ENCODE measurements at regions not wholly inside any gene's neighbourhood (a gene's known extent, or its start where the extent isn't known, plus 50 kb on each side); places are given as distances from the start of the nearest gene placed in this dataset.

- Mint-ChIP-seq H3K27ac (ENCODE audit: unreplicated experiment) (no peak overlapping the region), H3K4me1 (ENCODE audit: unreplicated experiment) (peaks cover 26% of the 10 kb centered on the region)
- TF ChIP-seq CTCF (IDR thresholded peaks at IDR 0.05): peak; percentile 11
Measured at GRCh38 chr10:31622978-31623377, 304.0 kb downstream of the ZEB1 start.

GRCh38 chr10:31621733-31622132 lies 302.7 kb downstream of the ZEB1 start:
- Mint-ChIP-seq H3K27me3 (ENCODE audit: unreplicated experiment) (no peaks in the 10 kb centered on the region), H3K36me3 (ENCODE audit: unreplicated experiment) (peaks cover 4% of the 10 kb centered on the region), H3K4me1 (ENCODE audit: unreplicated experiment) (peaks cover 28% of the 10 kb centered on the region), H3K27ac (ENCODE audit: unreplicated experiment) (no peak overlapping the region), H3K4me3 (ENCODE audit: unreplicated experiment) (no peak overlapping the region), H3K9me3 (ENCODE audit: unreplicated experiment) (peaks cover 32% of the 10 kb centered on the region)
- no peak for TF ChIP-seq CTCF (IDR thresholded peaks at IDR 0.05)
- DNase-seq (ENCODE audit: extremely low spot score, unreplicated experiment): no peak

More at GRCh38 chr10:31622978-31623377, 304.0 kb downstream of the ZEB1 start:
- Mint-ChIP-seq H3K27me3 (ENCODE audit: unreplicated experiment) (no peaks in the 10 kb centered on the region), H3K4me3 (ENCODE audit: unreplicated experiment) (no peak overlapping the region), H3K9me3 (ENCODE audit: unreplicated experiment) (peaks cover 32% of the 10 kb centered on the region), H3K36me3 (ENCODE audit: unreplicated experiment) (peaks cover 4% of the 10 kb centered on the region)
- no peak for DNase-seq (ENCODE audit: extremely low spot score, unreplicated experiment)

GRCh38 chr10:31620226-31621151 lies 301.5 kb downstream of the ZEB1 start:
- H3K36me3 Mint-ChIP-seq (ENCODE audit: unreplicated experiment): peaks cover 4% of the 10 kb centered on the region
- no peak overlapping the region for H3K4me3 Mint-ChIP-seq (ENCODE audit: unreplicated experiment)
- peaks cover 28% of the 10 kb centered on the region for H3K4me1 Mint-ChIP-seq (ENCODE audit: unreplicated experiment)
- TF ChIP-seq CTCF (IDR thresholded peaks at IDR 0.05): no peak
- peaks cover 20% of the 10 kb centered on the region for H3K9me3 Mint-ChIP-seq (ENCODE audit: unreplicated experiment)
- no peak overlapping the region for H3K27ac Mint-ChIP-seq (ENCODE audit: unreplicated experiment)
- no peaks in the 10 kb centered on the region for H3K27me3 Mint-ChIP-seq (ENCODE audit: unreplicated experiment)
- no peak for DNase-seq (ENCODE audit: extremely low spot score, unreplicated experiment)

- Mint-ChIP-seq H3K27me3 (ENCODE audit: unreplicated experiment) (no peaks in the 10 kb centered on the region), H3K9me3 (ENCODE audit: unreplicated experiment) (peaks cover 18% of the 10 kb centered on the region), H3K27ac (ENCODE audit: unreplicated experiment) (no peak overlapping the region), H3K36me3 (ENCODE audit: unreplicated experiment) (peaks cover under 1% of the 10 kb centered on the region), H3K4me3 (ENCODE audit: unreplicated experiment) (no peak overlapping the region), H3K4me1 (ENCODE audit: unreplicated experiment) (peaks cover 28% of the 10 kb centered on the region)
- DNase-seq (ENCODE audit: extremely low spot score, unreplicated experiment): no peak
- no peak for TF ChIP-seq CTCF (IDR thresholded peaks at IDR 0.05)
Measured at GRCh38 chr10:31619531-31620061, 300.6 kb downstream of the ZEB1 start.

Data from osteocyte (in vitro differentiated cells).